RPMI8226 (cell line): ENCODE measurements at regions not wholly inside any gene's neighbourhood (a gene's known extent, or its start where the extent isn't known, plus 50 kb on each side); places are given as distances from the start of the nearest gene placed in this dataset.

Experiments
- DNase-seq: peaks from one replicate; pipeline ENCODE4 v3.0.0-alpha.2; 2015

- DNase-seq = no peak
Observed at GRCh38 chr4:4689694-4690440, 148.0 kb upstream of the STX18 start.

- DNase-seq = no peak
Observed at GRCh38 chr4:4687935-4688727, 146.3 kb upstream of the STX18 start.

- no peak for DNase-seq
Observed at GRCh38 chr4:4687100-4687499, 145.3 kb upstream of the STX18 start.

- no peak for DNase-seq
Observed at GRCh38 chr4:4685810-4686795, 144.3 kb upstream of the STX18 start.

- no peak for DNase-seq
Observed at GRCh38 chr4:4681653-4682052, 139.8 kb upstream of the STX18 start.

- DNase-seq = no peak
Observed at GRCh38 chr4:4680758-4681157, 138.9 kb upstream of the STX18 start.

GRCh38 chr4:4680243-4680642, 138.4 kb upstream of the STX18 start:
- no peak for DNase-seq

GRCh38 chr4:4677556-4678522, 136.0 kb upstream of the STX18 start:
- DNase-seq = no peak

GRCh38 chr4:4675641-4676040, 133.8 kb upstream of the STX18 start:
- no peak for DNase-seq

GRCh38 chr4:4675051-4675581, 133.3 kb upstream of the STX18 start:
- no peak for DNase-seq

- DNase-seq = no peak
Observed at GRCh38 chr4:4673070-4673469, 131.2 kb upstream of the STX18 start.

GRCh38 chr4:4672402-4672801, 130.6 kb upstream of the STX18 start:
- DNase-seq = no peak

GRCh38 chr4:4671774-4672349, 130.0 kb upstream of the STX18 start:
- DNase-seq = no peak

- no peak for DNase-seq
Observed at GRCh38 chr4:4670869-4671268, 129.0 kb upstream of the STX18 start.

GRCh38 chr4:4668355-4669210, 126.7 kb upstream of the STX18 start:
- no peak for DNase-seq

- DNase-seq = no peak
Observed at GRCh38 chr4:4667622-4668081, 125.8 kb upstream of the STX18 start.

GRCh38 chr4:4666693-4667621, 125.1 kb upstream of the STX18 start:
- DNase-seq = no peak

- no peak for DNase-seq
Observed at GRCh38 chr4:4666187-4666586, 124.3 kb upstream of the STX18 start.

- DNase-seq = no peak
Observed at GRCh38 chr4:4664234-4664633, 122.4 kb upstream of the STX18 start.
